Mesendoderm (in vitro differentiated cells): ENCODE measurements at regions not wholly inside any gene's neighbourhood (a gene's known extent, or its start where the extent isn't known, plus 50 kb on each side); places are given as distances from the start of the nearest gene placed in this dataset.
A peak's percentile ranks its signal among the peaks of the same experiment; 100 is the strongest.
"Not testable (repeated sequence)": the region's sequence is repeated elsewhere in the genome, so short reads cannot be mapped to it uniquely, and the experiment has no call there.

Source experiments
- DNase-seq: peaks from one replicate; pipeline ENCODE4 v3.0.0; 2013
- H2AK5ac ChIP-seq: 2 replicates; pipeline ENCODE4 v1.6.1; 2013; ENCODE audit warnings: low read length, inconsistent platforms
- H2BK120ac ChIP-seq: 2 replicates; pipeline ENCODE4 v1.6.1; 2013; ENCODE audit warnings: low read depth, mild to moderate bottlenecking, low read length, moderate library complexity, mixed read lengths
- H2BK15ac ChIP-seq: replicated peaks from 2 replicates; pipeline ENCODE4 v1.6.1; 2013; ENCODE audit warnings: low read depth, mild to moderate bottlenecking, moderate library complexity
- H2BK5ac ChIP-seq: 2 replicates; pipeline ENCODE4 v1.6.1; 2013; ENCODE audit warnings: low read length, inconsistent platforms
- H3K18ac ChIP-seq: 2 replicates; pipeline ENCODE4 v1.6.1; 2013; ENCODE audit warnings: mild to moderate bottlenecking, low read length, mixed read lengths
- H3K23ac ChIP-seq: one replicate; pipeline ENCODE4 v1.6.1; 2013; ENCODE audit warnings: low read length
- H3K27ac ChIP-seq: 2 replicates; pipeline ENCODE4 v1.5.1; 2013; ENCODE audit warnings: low read depth, mild to moderate bottlenecking, inconsistent platforms, low read length, moderate library complexity
- H3K27me3 ChIP-seq: 2 replicates; pipeline ENCODE4 v1.6.1; 2013; ENCODE audit warnings: low read length, control low read depth, mild to moderate bottlenecking, inconsistent platforms; ENCODE audit not compliant: insufficient read depth, poor library complexity
- H3K36me3 ChIP-seq: 2 replicates; pipeline ENCODE4 v1.6.1; 2013; ENCODE audit warnings: low read length, inconsistent platforms; ENCODE audit not compliant: control insufficient read depth, insufficient read depth
- H3K4ac ChIP-seq: one replicate; pipeline ENCODE4 v1.6.1; 2013; ENCODE audit warnings: low read depth, mild to moderate bottlenecking, low read length, moderate library complexity
- H3K4me1 ChIP-seq: 2 replicates; pipeline ENCODE4 v1.6.1; 2013; ENCODE audit warnings: low read depth, low read length, inconsistent platforms; ENCODE audit not compliant: control insufficient read depth
- H3K4me2 ChIP-seq: 2 replicates; pipeline ENCODE4 v1.6.1; 2013; ENCODE audit warnings: low read length
- H3K4me3 ChIP-seq: 2 replicates; pipeline ENCODE4 v1.5.1; 2013; ENCODE audit warnings: mild to moderate bottlenecking, low read length
- H3K56ac ChIP-seq: one replicate; pipeline ENCODE4 v1.6.1; 2013; ENCODE audit warnings: low read length
- H3K79me1 ChIP-seq: 2 replicates; pipeline ENCODE4 v1.6.1; 2013; ENCODE audit warnings: low read length, inconsistent platforms
- H3K79me2 ChIP-seq: 2 replicates; pipeline ENCODE4 v1.6.1; 2013; ENCODE audit warnings: mild to moderate bottlenecking, low read length; ENCODE audit not compliant: control insufficient read depth, insufficient read depth
- H3K9ac ChIP-seq: 2 replicates; pipeline ENCODE4 v1.6.1; 2013; ENCODE audit warnings: low read length, inconsistent platforms
- H4K5ac ChIP-seq: one replicate; pipeline ENCODE4 v1.6.1; 2013; ENCODE audit warnings: low read length
- H4K8ac ChIP-seq: one replicate; pipeline ENCODE4 v1.6.1; 2013; ENCODE audit warnings: low read depth, mild to moderate bottlenecking, control low read depth, low read length, moderate library complexity
- WGBS: extraction: QIAGEN DNeasy Blood & Tissue Kit; methylation state at CpG from one replicate; pipeline ENCODE4 v1.1.7; 2013; ENCODE audit warnings: low lambda C conversion rate, missing lambda C conversion rate; ENCODE audit not compliant: insufficient coverage; ENCODE audit errors: extremely low coverage; 5-methylcytosine and 5-hydroxymethylcytosine counted together

GRCh38 chr6:27043244-27043643 is 204.3 kb upstream of the PRSS16 start:
- DNase-seq = no peak
- Histone ChIP-seq H3K36me3 (no peaks in the 10 kb centered on the region), H3K23ac (no peak overlapping the region), H2BK5ac (no peak overlapping the region), H3K79me2 (no peaks in the 10 kb centered on the region), H3K79me1 (no peaks in the 10 kb centered on the region), H3K9ac (no peak overlapping the region), H3K4me1 (no peaks in the 10 kb centered on the region), H3K4me2 (no peak overlapping the region), H3K4ac (no peak overlapping the region), H3K4me3 (no peak overlapping the region), H3K56ac (no peak overlapping the region), H3K27ac (no peak overlapping the region), H3K18ac (no peak overlapping the region), H4K5ac (no peak overlapping the region), H2BK15ac (no peak overlapping the region), H3K27me3 (no peaks in the 10 kb centered on the region), H2AK5ac (no peak overlapping the region), H4K8ac (no peak overlapping the region), H2BK120ac (no peak overlapping the region)
- no CpG with 5 or more reads among the region's 2 CpGs for WGBS

- not testable (repeated sequence) for H3K4me1 ChIP-seq, H2AK5ac ChIP-seq, H3K79me2 ChIP-seq, H2BK5ac ChIP-seq, H2BK15ac ChIP-seq, H3K4ac ChIP-seq, H3K23ac ChIP-seq, H3K56ac ChIP-seq, H2BK120ac ChIP-seq, H3K27ac ChIP-seq, H3K4me3 ChIP-seq, H3K27me3 ChIP-seq, H3K9ac ChIP-seq, H4K8ac ChIP-seq, H3K36me3 ChIP-seq, DNase-seq, H3K4me2 ChIP-seq, H3K79me1 ChIP-seq, H4K5ac ChIP-seq, H3K18ac ChIP-seq
- WGBS = no CpG with 5 or more reads among the region's 26 CpGs
Observed at GRCh38 chr6:27045131-27045530, 202.4 kb upstream of the PRSS16 start.

GRCh38 chr6:27047725-27048124 is 199.8 kb upstream of the PRSS16 start:
- not testable (repeated sequence) for H3K4me2 ChIP-seq, H3K56ac ChIP-seq, H3K4ac ChIP-seq, H3K36me3 ChIP-seq, H3K27ac ChIP-seq, H2BK15ac ChIP-seq, H3K79me1 ChIP-seq, H3K79me2 ChIP-seq, H2AK5ac ChIP-seq, H3K27me3 ChIP-seq, H3K18ac ChIP-seq, H3K4me1 ChIP-seq, H3K9ac ChIP-seq, H2BK5ac ChIP-seq, H4K5ac ChIP-seq, H2BK120ac ChIP-seq, H4K8ac ChIP-seq, H3K4me3 ChIP-seq, H3K23ac ChIP-seq
- WGBS = no CpG with 5 or more reads among the region's 5 CpGs
- peak; percentile 88 for DNase-seq

- Histone ChIP-seq H3K23ac (peak overlapping the region; percentile 80), H3K4me3 (no peak overlapping the region), H3K18ac (peak overlapping the region; percentile 34), H3K27me3 (no peaks in the 10 kb centered on the region), H4K5ac (no peak overlapping the region), H3K79me1 (no peaks in the 10 kb centered on the region), H3K9ac (peak overlapping the region; percentile 50), H4K8ac (no peak overlapping the region), H3K4me2 (no peak overlapping the region), H3K79me2 (no peaks in the 10 kb centered on the region), H3K4me1 (peaks cover 1% of the 10 kb centered on the region), H2BK5ac (peak overlapping the region; percentile 63), H2AK5ac (no peak overlapping the region), H3K4ac (no peak overlapping the region), H2BK120ac (no peak overlapping the region), H3K56ac (peak overlapping the region; percentile 72), H2BK15ac (no peak overlapping the region), H3K36me3 (no peaks in the 10 kb centered on the region), H3K27ac (no peak overlapping the region)
- WGBS = no CpG with 5 or more reads among the region's 30 CpGs
- peak; percentile 47 for DNase-seq
Observed at GRCh38 chr6:27049863-27050781, 197.4 kb upstream of the PRSS16 start.

- not testable (repeated sequence) for H3K4me3 ChIP-seq, H3K23ac ChIP-seq, H3K4me2 ChIP-seq, H3K79me2 ChIP-seq, H2BK5ac ChIP-seq, H3K18ac ChIP-seq, H3K56ac ChIP-seq, H3K4me1 ChIP-seq, H4K5ac ChIP-seq, H3K36me3 ChIP-seq, H3K79me1 ChIP-seq, H2BK15ac ChIP-seq, H3K27me3 ChIP-seq, H2BK120ac ChIP-seq, H3K9ac ChIP-seq, H2AK5ac ChIP-seq, H3K4ac ChIP-seq, H3K27ac ChIP-seq, H4K8ac ChIP-seq, DNase-seq
- no CpG with 5 or more reads among the region's 10 CpGs for WGBS
Observed at GRCh38 chr6:27052082-27052730, 195.3 kb upstream of the PRSS16 start.
